H1 (cell line): ENCODE measurements at regions not wholly inside any gene's neighbourhood (a gene's known extent, or its start where the extent isn't known, plus 50 kb on each side); places are given as distances from the start of the nearest gene placed in this dataset.

Experiments used
- CHD2 ChIP-seq: IDR thresholded peaks from 2 replicates; pipeline ENCODE4 v1.6.1; 2012; ENCODE audit warnings: low read length, improper control_type of control experiment
- CTCF ChIP-seq, 3 experiments: IDR thresholded peaks; 1 replicate in 2 of 3; 2 replicates in 1 of 3; pipeline versions ENCODE4 v1.5.1 to v1.6.1; 2011; ENCODE audit warnings: low read length in 3 of 3, mild to moderate bottlenecking in 3 of 3, inconsistent platforms in 2 of 3, low read depth in 1 of 3, moderate library complexity in 1 of 3; ENCODE audit not compliant: insufficient read depth in 1 of 3; ENCODE audit errors: control extremely low read depth in 1 of 3
- EP300 ChIP-seq, 2 experiments: IDR thresholded peaks; 1 replicate in 1 of 2; 2 replicates in 1 of 2; pipeline ENCODE4 v1.6.1; 2011 to 2012; ENCODE audit warnings: low read depth in 2 of 2, low read length in 2 of 2, mild to moderate bottlenecking in 2 of 2, borderline replicate concordance in 1 of 2, inconsistent platforms in 1 of 2, moderate library complexity in 1 of 2
- TAF1 ChIP-seq: IDR thresholded peaks from 2 replicates; pipeline ENCODE4 v1.6.1; 2011; ENCODE audit warnings: mild to moderate bottlenecking, low read depth, low read length

- TF ChIP-seq TAF1 (no peak), EP300 (IDR thresholded peaks at IDR 0.05; ENCODE audit: borderline replicate concordance in 1 of 2, low read depth in 2 of 2, low read length in 2 of 2) (no peak), CHD2 (no peak), CTCF (IDR thresholded peaks at IDR 0.05; ENCODE audit: control extremely low read depth in 1 of 3, insufficient read depth in 1 of 3, low read depth in 1 of 3, low read length in 3 of 3) (no peak)
Measured at GRCh38 chr3:61401359-61401758, 150.1 kb upstream of the FHIT start.
